ENCODE measurements at regions not wholly inside any gene's neighbourhood (a gene's known extent, or its start where the extent isn't known, plus 50 kb on each side); places are given as distances from the start of the nearest gene placed in this dataset.

GRCh38 chr14:100955201-100955600 lies 51.7 kb upstream of the RTL1 start:
- no peak for DNase-seq

GRCh38 chr14:100962494-100962893 lies 59.0 kb upstream of the RTL1 start:
- DNase-seq, result no peak

- no peak for DNase-seq
These were observed 61.8 kb upstream of the RTL1 start for GRCh38 chr14:100965296-100965695.

- DNase-seq, result no peak
These were observed 63.7 kb upstream of the RTL1 start for GRCh38 chr14:100967178-100967577.

GRCh38 chr14:100967930-100968329 lies 64.4 kb upstream of the RTL1 start:
- DNase-seq, result no peak

- no peak for DNase-seq
These were observed 68.8 kb upstream of the RTL1 start for GRCh38 chr14:100972118-100972897.

- DNase-seq, result no peak
These were observed 72.1 kb upstream of the RTL1 start for GRCh38 chr14:100975671-100976070.

- DNase-seq, result no peak
These were observed 75.6 kb upstream of the RTL1 start for GRCh38 chr14:100979079-100979478.

GRCh38 chr14:100979780-100980179 lies 76.3 kb upstream of the RTL1 start:
- DNase-seq, result no peak

- no peak for DNase-seq
These were observed 77.3 kb upstream of the RTL1 start for GRCh38 chr14:100980823-100981222.

GRCh38 chr14:100981809-100982208 lies 78.3 kb upstream of the RTL1 start:
- no peak for DNase-seq

GRCh38 chr14:100982353-100982752 lies 78.8 kb upstream of the RTL1 start:
- no peak for DNase-seq

- no peak for DNase-seq
These were observed 79.2 kb upstream of the RTL1 start for GRCh38 chr14:100982762-100983161.

GRCh38 chr14:100983710-100984109 lies 80.2 kb upstream of the RTL1 start:
- no peak for DNase-seq

- DNase-seq, result no peak
These were observed 84.5 kb upstream of the RTL1 start for GRCh38 chr14:100988011-100988410.

GRCh38 chr14:100988411-100988900 lies 84.9 kb upstream of the RTL1 start:
- no peak for DNase-seq

- DNase-seq, result no peak
These were observed 85.4 kb upstream of the RTL1 start for GRCh38 chr14:100988956-100989355.

GRCh38 chr14:100989924-100990323 lies 86.4 kb upstream of the RTL1 start:
- no peak for DNase-seq

GRCh38 chr14:100994082-100994481 lies 90.6 kb upstream of the RTL1 start:
- DNase-seq, result no peak

GRCh38 chr14:100994756-100995330 lies 91.3 kb upstream of the RTL1 start:
- no peak for DNase-seq

GRCh38 chr14:101000711-101001250 lies 97.3 kb upstream of the RTL1 start:
- DNase-seq, result no peak

GRCh38 chr14:101001311-101002069 lies 98.0 kb upstream of the RTL1 start:
- no peak for DNase-seq

- no peak for DNase-seq
These were observed 99.2 kb upstream of the RTL1 start for GRCh38 chr14:101002738-101003137.

- no peak for DNase-seq
These were observed 100.7 kb upstream of the RTL1 start for GRCh38 chr14:101004176-101004575.

Measured in NCI-H1105 treated with DMSO at 0.1 percent for 48 hours (cell line).